Tibial nerve (tissue), 4 donors: ENCODE measurements at regions not wholly inside any gene's neighbourhood (a gene's known extent, or its start where the extent isn't known, plus 50 kb on each side); places are given as distances from the start of the nearest gene placed in this dataset.

Experiments
- DNase-seq, 2 donors: peaks; one replicate each; pipeline ENCODE4 v3.0.0-alpha.2; 2019; ENCODE audit warnings: low spot score in 2 of 2
- H3K27ac ChIP-seq, 4 donors: fragments of 200-600 bp; sonication (generic) in 3 of 4; one replicate each; pipeline ENCODE4 v1.5.1; 2017 to 2019; ENCODE audit warnings: mild to moderate bottlenecking in 1 of 4
- H3K27me3 ChIP-seq, 2 donors: fragments of 200-600 bp; sonication (generic) in 1 of 2; one replicate each; pipeline versions ENCODE4 v1.5.1 to v1.6.0; 2017 to 2019
- H3K36me3 ChIP-seq, 3 donors: fragments of 200-600 bp; sonication (generic); one replicate each; pipeline ENCODE4 v1.5.1; 2018 to 2019
- H3K4me1 ChIP-seq, 4 donors: fragments of 200-600 bp; sonication (generic) in 3 of 4; one replicate each; pipeline ENCODE4 v1.5.1; 2017 to 2019
- H3K4me3 ChIP-seq, 4 donors: fragments of 200-600 bp; sonication (generic) in 3 of 4; one replicate each; pipeline ENCODE4 v1.5.1; 2017 to 2019; ENCODE audit warnings: mild to moderate bottlenecking in 1 of 4, moderate library complexity in 1 of 4
- H3K9me3 ChIP-seq, 4 donors: fragments of 200-600 bp; sonication (generic) in 3 of 4; one replicate each; pipeline ENCODE4 v1.5.1; 2017 to 2019
- EP300 ChIP-seq, 2 donors: sonication (generic); formaldehyde crosslinking; IDR thresholded peaks; one replicate each; pipeline ENCODE4 v1.6.1; 2017; ENCODE audit warnings: antibody characterized with exemption in 2 of 2, mild to moderate bottlenecking in 1 of 2
- POLR2A ChIP-seq, 2 donors: fragments of 450-650 bp; IDR thresholded peaks; one replicate each; pipeline ENCODE4 v1.6.1; 2017; ENCODE audit warnings: antibody characterized with exemption in 2 of 2, mild to moderate bottlenecking in 2 of 2, moderate library complexity in 2 of 2
- WGBS, 2 donors: methylation state at CpG; one replicate each; pipeline ENCODE4 v1.1.5; 2018; 5-methylcytosine and 5-hydroxymethylcytosine counted together
- TF ChIP-seq, protein P1 (sequence below), 5 experiments: fragments of 200-600 bp in 3 of 5; fragments of 450-650 bp in 2 of 5; sonication (generic) in 3 of 5; IDR thresholded peaks; one replicate each; pipeline ENCODE4 v1.5.1; 2016 to 2019; ENCODE audit warnings: antibody characterized with exemption in 5 of 5, mild to moderate bottlenecking in 3 of 5, moderate library complexity in 2 of 5

- WGBS, 2 donors = 33 to 47% methylated on average over 15 to 16 of the region's 16 CpGs
- TF ChIP-seq EP300 (IDR thresholded peaks at IDR 0.05) = no peak
- TF ChIP-seq, protein P1, sequence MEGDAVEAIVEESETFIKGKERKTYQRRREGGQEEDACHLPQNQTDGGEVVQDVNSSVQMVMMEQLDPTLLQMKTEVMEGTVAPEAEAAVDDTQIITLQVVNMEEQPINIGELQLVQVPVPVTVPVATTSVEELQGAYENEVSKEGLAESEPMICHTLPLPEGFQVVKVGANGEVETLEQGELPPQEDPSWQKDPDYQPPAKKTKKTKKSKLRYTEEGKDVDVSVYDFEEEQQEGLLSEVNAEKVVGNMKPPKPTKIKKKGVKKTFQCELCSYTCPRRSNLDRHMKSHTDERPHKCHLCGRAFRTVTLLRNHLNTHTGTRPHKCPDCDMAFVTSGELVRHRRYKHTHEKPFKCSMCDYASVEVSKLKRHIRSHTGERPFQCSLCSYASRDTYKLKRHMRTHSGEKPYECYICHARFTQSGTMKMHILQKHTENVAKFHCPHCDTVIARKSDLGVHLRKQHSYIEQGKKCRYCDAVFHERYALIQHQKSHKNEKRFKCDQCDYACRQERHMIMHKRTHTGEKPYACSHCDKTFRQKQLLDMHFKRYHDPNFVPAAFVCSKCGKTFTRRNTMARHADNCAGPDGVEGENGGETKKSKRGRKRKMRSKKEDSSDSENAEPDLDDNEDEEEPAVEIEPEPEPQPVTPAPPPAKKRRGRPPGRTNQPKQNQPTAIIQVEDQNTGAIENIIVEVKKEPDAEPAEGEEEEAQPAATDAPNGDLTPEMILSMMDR (IDR thresholded peaks at IDR 0.05) = no peak
- TF ChIP-seq POLR2A (IDR thresholded peaks at IDR 0.05) = no peak
- H3K36me3 ChIP-seq = no peaks in the 10 kb centered on the region
Measured at GRCh38 chr1:22292011-22292788, 149.3 kb upstream of the WNT4 start.

GRCh38 chr1:22295396-22295795 is 152.5 kb upstream of the WNT4 start:
- Histone ChIP-seq H3K9me3 (peaks cover 0 to 9% (median 0%) of the 10 kb centered on the region in 4 donors), H3K27ac (no peak overlapping the region), H3K4me1 (no peaks in the 10 kb centered on the region), H3K4me3 (no peak overlapping the region), H3K27me3 (peaks cover 0 to 41% of the 10 kb centered on the region in 2 donors), H3K36me3 (no peaks in the 10 kb centered on the region)
- 35 to 44% methylated on average over 2 of the region's 2 CpGs for WGBS, 2 donors
- TF ChIP-seq POLR2A (IDR thresholded peaks at IDR 0.05) (no peak), EP300 (IDR thresholded peaks at IDR 0.05) (no peak)
- TF ChIP-seq, protein P1 (IDR thresholded peaks at IDR 0.05) = no peak
- no peak for DNase-seq

More at GRCh38 chr1:22292011-22292788, 149.3 kb upstream of the WNT4 start:
- Histone ChIP-seq H3K9me3 (peaks cover 0 to 13% (median 0%) of the 10 kb centered on the region in 4 donors), H3K4me3 (no peak overlapping the region), H3K4me1 (no peaks in the 10 kb centered on the region), H3K27me3 (peaks cover 0 to 34% of the 10 kb centered on the region in 2 donors), H3K27ac (no peak overlapping the region)
- DNase-seq = no peak

GRCh38 chr1:22295856-22296255 is 153.0 kb upstream of the WNT4 start:
- no peaks in the 10 kb centered on the region for H3K4me1 ChIP-seq
- TF ChIP-seq, protein P1 (IDR thresholded peaks at IDR 0.05) = no peak
- TF ChIP-seq POLR2A (IDR thresholded peaks at IDR 0.05) (no peak), EP300 (IDR thresholded peaks at IDR 0.05) (no peak)
- no peak for DNase-seq
- peaks cover 0 to 43% of the 10 kb centered on the region in 2 donors for H3K27me3 ChIP-seq
- H3K4me3 ChIP-seq = no peak overlapping the region
- H3K9me3 ChIP-seq = peaks cover 0 to 12% (median 0%) of the 10 kb centered on the region in 4 donors
- H3K36me3 ChIP-seq = no peaks in the 10 kb centered on the region
- 53 to 65% methylated on average over 8 of the region's 8 CpGs for WGBS, 2 donors
- H3K27ac ChIP-seq = no peak overlapping the region

DNA sequence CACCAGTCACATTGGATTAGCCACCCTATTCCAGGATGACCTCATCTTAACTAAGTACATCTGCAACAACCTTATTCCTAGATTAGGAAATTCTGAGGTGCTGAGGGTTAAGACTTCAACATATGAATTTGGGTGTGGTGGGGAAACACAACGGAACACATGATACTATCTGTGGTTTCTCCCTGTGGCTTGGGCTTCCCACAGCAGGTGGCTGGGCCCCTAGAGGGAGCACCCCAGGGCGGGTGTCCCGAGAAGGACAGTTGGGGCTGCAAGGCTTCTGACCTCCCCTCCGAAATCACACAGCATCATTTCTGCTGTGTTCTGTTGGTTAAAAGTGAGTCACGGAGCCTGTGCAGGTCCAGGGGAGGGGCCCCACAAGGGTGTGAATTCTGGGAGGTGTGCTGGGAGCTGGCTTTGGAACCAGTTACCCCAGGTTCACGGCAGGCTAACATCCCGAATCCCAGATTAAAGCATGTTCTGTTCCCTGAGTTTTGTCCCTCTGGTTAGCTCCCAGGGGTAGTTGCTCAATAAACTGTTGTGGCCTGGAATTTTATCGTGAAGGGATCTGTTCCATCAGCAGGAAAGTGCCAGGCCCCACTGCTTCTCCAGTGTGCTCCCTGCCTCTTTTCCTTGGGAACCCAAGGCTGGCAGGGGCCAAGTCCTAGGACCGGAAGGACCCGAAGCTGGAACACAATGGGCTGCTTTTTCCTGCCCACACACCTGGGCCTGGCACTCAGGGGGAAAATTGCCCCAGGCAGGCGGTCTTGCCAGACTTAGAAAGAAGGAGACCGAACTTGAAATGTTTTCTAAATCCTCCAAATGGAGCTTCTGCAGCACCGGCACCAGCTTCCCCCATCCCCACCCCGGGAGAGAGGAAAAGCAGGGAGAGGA is 154.0 kb upstream of the WNT4 start:
- DNase-seq = no peak
- 43 to 46% methylated on average over 14 of the region's 14 CpGs for whole genome bisulfite sequencing, 2 donors
- peaks cover 0 to 40% of the 10 kb centered on the region in 2 donors for H3K27me3 ChIP-seq
- H3K36me3 ChIP-seq = no peaks in the 10 kb centered on the region
- H3K4me3 ChIP-seq = no peak overlapping the region
- H3K4me1 ChIP-seq = no peaks in the 10 kb centered on the region
- no peak overlapping the region for H3K27ac ChIP-seq
- H3K9me3 ChIP-seq = peaks cover 0 to 15% (median 1%) of the 10 kb centered on the region in 4 donors
- TF ChIP-seq, protein P1 (IDR thresholded peaks at IDR 0.05) = no peak
- TF ChIP-seq EP300 (IDR thresholded peaks at IDR 0.05) (no peak), POLR2A (IDR thresholded peaks at IDR 0.05) (no peak)
